Right atrium auricular region (tissue), 2 donors: ENCODE measurements at regions not wholly inside any gene's neighbourhood (a gene's known extent, or its start where the extent isn't known, plus 50 kb on each side); places are given as distances from the start of the nearest gene placed in this dataset.

ENCODE experiments used
- DNase-seq: peaks from one replicate; pipeline ENCODE4 v3.0.0-alpha.2; 2019; ENCODE audit warnings: low spot score
- H3K27ac ChIP-seq, 2 donors: fragments of 200-600 bp; sonication (generic); 1 replicate in 1 of 2; 2 replicates in 1 of 2; pipeline ENCODE4 v1.5.1; 2016 to 2019
- H3K27me3 ChIP-seq, 2 donors: fragments of 200-600 bp; sonication (generic); one replicate each; pipeline versions ENCODE4 v1.5.1 to v1.6.0; 2017 to 2019
- H3K36me3 ChIP-seq: fragments of 200-600 bp; sonication (generic); one replicate; pipeline ENCODE4 v1.5.1; 2016
- H3K4me1 ChIP-seq, 2 donors: fragments of 200-600 bp; sonication (generic); one replicate each; pipeline versions ENCODE4 v1.5.1 to v1.6.0; 2017 to 2019
- H3K4me3 ChIP-seq, 2 donors: fragments of 200-600 bp; sonication (generic); 1 replicate in 1 of 2; 2 replicates in 1 of 2; pipeline ENCODE4 v1.5.1; 2017 to 2019; ENCODE audit warnings: mild to moderate bottlenecking in 1 of 2, moderate library complexity in 1 of 2
- H3K9me3 ChIP-seq, 2 donors: fragments of 200-600 bp; sonication (generic); one replicate each; pipeline ENCODE4 v1.5.1; 2019
- TF ChIP-seq, protein P1 (sequence below), 2 donors: fragments of 200-600 bp; sonication (generic); IDR thresholded peaks; one replicate each; pipeline ENCODE4 v1.5.1; 2019; ENCODE audit warnings: antibody characterized with exemption in 2 of 2

- Histone ChIP-seq H3K4me1 (no peaks in the 10 kb centered on the region), H3K27me3 (no peaks in the 10 kb centered on the region), H3K4me3 (no peak overlapping the region), H3K27ac (no peak overlapping the region), H3K9me3 (no peaks in the 10 kb centered on the region), H3K36me3 (no peaks in the 10 kb centered on the region)
- TF ChIP-seq, protein P1, sequence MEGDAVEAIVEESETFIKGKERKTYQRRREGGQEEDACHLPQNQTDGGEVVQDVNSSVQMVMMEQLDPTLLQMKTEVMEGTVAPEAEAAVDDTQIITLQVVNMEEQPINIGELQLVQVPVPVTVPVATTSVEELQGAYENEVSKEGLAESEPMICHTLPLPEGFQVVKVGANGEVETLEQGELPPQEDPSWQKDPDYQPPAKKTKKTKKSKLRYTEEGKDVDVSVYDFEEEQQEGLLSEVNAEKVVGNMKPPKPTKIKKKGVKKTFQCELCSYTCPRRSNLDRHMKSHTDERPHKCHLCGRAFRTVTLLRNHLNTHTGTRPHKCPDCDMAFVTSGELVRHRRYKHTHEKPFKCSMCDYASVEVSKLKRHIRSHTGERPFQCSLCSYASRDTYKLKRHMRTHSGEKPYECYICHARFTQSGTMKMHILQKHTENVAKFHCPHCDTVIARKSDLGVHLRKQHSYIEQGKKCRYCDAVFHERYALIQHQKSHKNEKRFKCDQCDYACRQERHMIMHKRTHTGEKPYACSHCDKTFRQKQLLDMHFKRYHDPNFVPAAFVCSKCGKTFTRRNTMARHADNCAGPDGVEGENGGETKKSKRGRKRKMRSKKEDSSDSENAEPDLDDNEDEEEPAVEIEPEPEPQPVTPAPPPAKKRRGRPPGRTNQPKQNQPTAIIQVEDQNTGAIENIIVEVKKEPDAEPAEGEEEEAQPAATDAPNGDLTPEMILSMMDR (IDR thresholded peaks at IDR 0.05) = no peak
- DNase-seq = no peak
Observed at GRCh38 chr6:3959385-3959784, 110.2 kb downstream of the FAM50B start.

DNA sequence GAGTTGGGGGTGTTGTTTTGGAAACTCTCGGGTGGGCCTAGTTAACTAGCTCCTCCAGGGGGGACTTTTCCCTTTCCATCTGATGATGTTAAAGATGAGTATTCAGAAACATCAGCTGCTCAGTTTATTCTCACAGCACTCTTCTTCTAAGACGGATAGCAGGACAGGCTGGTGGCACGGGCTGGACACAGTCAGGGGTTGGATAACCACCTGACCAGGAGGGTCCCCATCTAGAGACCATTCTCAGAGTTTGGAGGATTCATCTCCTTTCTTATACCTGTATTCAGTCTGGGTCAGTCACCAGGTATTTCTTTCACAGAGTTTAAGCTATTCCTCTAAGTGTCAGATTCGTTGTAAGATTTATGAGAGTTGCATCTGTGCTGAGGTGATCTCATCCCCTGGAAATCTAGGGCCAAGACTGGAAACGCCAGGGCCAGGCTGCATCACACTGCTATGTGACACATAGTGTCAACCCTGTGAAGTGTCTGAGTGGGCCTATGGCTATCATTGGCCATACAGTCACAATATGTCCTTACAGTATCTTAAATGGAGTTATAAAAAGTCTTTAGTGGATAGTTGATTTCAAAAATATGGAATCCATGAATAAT lies 111.7 kb downstream of the FAM50B start:
- TF ChIP-seq, protein P1 (IDR thresholded peaks at IDR 0.05) = no peak
- no peak overlapping the region for H3K27ac ChIP-seq
- no peaks in the 10 kb centered on the region for H3K9me3 ChIP-seq
- H3K4me3 ChIP-seq = no peak overlapping the region
- H3K27me3 ChIP-seq = no peaks in the 10 kb centered on the region
- H3K36me3 ChIP-seq = no peaks in the 10 kb centered on the region
- no peak for DNase-seq
- no peaks in the 10 kb centered on the region for H3K4me1 ChIP-seq

- TF ChIP-seq, protein P1 (IDR thresholded peaks at IDR 0.05) = no peak
- Histone ChIP-seq H3K4me1 (no peaks in the 10 kb centered on the region), H3K36me3 (no peaks in the 10 kb centered on the region), H3K27me3 (no peaks in the 10 kb centered on the region), H3K4me3 (no peak overlapping the region), H3K9me3 (no peaks in the 10 kb centered on the region), H3K27ac (no peak overlapping the region)
- no peak for DNase-seq
Observed at GRCh38 chr6:3961581-3962215, 112.5 kb downstream of the FAM50B start.

DNA sequence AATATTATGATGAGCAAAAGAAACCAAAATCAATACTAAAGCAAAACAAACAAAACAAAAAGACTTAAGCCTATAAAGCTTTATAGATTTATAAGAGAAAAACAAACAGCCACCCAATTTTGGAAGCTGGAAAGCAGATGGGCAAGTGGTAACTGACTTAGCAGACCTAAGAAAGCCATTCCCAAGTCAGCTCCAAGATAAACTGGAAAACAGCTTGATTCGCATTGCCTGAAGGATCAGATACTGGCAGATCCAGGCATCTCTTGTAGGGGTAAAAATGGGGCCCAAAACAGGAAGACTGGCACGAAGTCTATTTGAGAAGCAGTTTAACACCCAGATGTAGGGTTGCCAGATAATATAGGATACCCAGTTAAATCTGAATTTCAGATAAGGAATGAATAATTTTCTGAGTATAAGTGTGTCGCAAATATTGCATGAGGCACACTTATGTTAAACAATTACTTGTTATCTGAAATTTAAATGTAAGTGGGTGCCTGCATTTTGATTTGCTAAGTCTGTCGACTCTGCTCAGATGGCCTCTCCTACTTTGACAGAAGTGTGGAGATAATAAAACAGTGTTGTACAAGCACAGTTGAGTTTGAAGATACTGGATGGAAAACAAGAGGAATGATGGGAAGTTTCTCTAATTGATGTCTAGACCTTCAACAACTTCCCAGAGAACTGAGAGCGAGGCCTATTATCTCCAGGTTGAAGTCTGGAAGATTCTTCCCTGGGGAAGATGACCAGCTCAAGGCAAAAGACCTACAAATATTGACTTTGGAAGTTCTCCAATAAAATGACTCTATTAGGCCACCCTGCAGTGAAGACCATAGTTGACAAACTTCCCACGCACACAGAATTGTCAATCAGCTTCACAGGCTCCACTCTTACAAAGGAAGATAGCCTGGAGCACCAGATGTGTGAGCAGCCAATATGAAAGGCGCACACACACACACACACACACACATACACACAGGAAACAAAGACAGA lies 113.4 kb downstream of the FAM50B start:
- Histone ChIP-seq H3K4me1 (no peaks in the 10 kb centered on the region), H3K27me3 (no peaks in the 10 kb centered on the region), H3K36me3 (no peaks in the 10 kb centered on the region), H3K27ac (no peak overlapping the region), H3K9me3 (no peaks in the 10 kb centered on the region), H3K4me3 (no peak overlapping the region)
- DNase-seq = no peak
- TF ChIP-seq, protein P1 (IDR thresholded peaks at IDR 0.05) = no peak

DNA sequence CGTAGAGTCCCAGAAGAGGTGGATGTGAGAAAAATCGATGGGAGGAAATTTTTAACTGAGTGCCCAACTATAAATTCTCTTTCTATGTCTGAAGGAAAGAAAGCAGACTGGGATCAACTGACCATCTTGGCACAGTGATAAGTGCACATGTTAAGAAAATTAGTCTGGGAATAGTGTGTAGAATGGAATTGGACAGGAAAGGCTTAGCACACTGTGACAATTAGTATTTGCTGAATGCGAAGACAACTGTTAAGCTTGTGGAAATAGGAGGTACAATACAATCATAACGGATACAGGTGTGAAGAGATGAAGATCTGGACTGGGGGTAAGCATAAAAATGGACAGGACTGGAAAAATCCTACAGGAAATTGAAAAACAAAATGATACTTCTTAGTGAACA lies 114.3 kb downstream of the FAM50B start:
- TF ChIP-seq, protein P1 (IDR thresholded peaks at IDR 0.05) = no peak
- Histone ChIP-seq H3K36me3 (no peaks in the 10 kb centered on the region), H3K27ac (no peak overlapping the region), H3K4me1 (no peaks in the 10 kb centered on the region), H3K27me3 (no peaks in the 10 kb centered on the region), H3K4me3 (no peak overlapping the region), H3K9me3 (no peaks in the 10 kb centered on the region)
- DNase-seq = no peak
